Small intestine (tissue), 7 donors: ENCODE measurements at regions not wholly inside any gene's neighbourhood (a gene's known extent, or its start where the extent isn't known, plus 50 kb on each side); places are given as distances from the start of the nearest gene placed in this dataset.
A peak's percentile ranks its signal among the peaks of the same experiment; 100 is the strongest.
"Not testable (repeated sequence)": the region's sequence is repeated elsewhere in the genome, so short reads cannot be mapped to it uniquely, and the experiment has no call there.

Experiments used
- DNase-seq, 2 donors: peaks; one replicate each; pipeline versions ENCODE4 v3.0.0 to v3.0.0-alpha.2; 2013
- FAIRE-seq: peaks from 2 replicates; lab custom pipeline; 2012; peaks lifted over from hg19 to GRCh38; lab: Jason Lieb, UNC
- H3K27ac ChIP-seq, 3 donors: one replicate each; pipeline ENCODE4 v1.5.1; 2013; ENCODE audit warnings: low read length in 2 of 3, mild to moderate bottlenecking in 2 of 3, control low read depth in 1 of 3, inconsistent platforms in 1 of 3, low read depth in 1 of 3, moderate library complexity in 1 of 3
- H3K27me3 ChIP-seq, 3 donors: one replicate each; pipeline ENCODE4 v1.6.1; 2013; ENCODE audit warnings: low read length in 3 of 3, inconsistent platforms in 1 of 3; ENCODE audit not compliant: control insufficient read depth in 3 of 3, insufficient read depth in 3 of 3
- H3K36me3 ChIP-seq, 3 donors: one replicate each; pipeline ENCODE4 v1.6.1; 2013; ENCODE audit warnings: low read length in 3 of 3, inconsistent platforms in 1 of 3, low read depth in 1 of 3, mild to moderate bottlenecking in 1 of 3, moderate library complexity in 1 of 3; ENCODE audit not compliant: control insufficient read depth in 3 of 3, insufficient read depth in 2 of 3
- H3K4me1 ChIP-seq, 3 donors: one replicate each; pipeline ENCODE4 v1.6.1; 2013; ENCODE audit warnings: low read length in 2 of 3, inconsistent platforms in 1 of 3, low read depth in 1 of 3, mild to moderate bottlenecking in 1 of 3, moderate library complexity in 1 of 3; ENCODE audit not compliant: control insufficient read depth in 3 of 3, insufficient read depth in 2 of 3
- H3K4me3 ChIP-seq, 3 donors: one replicate each; pipeline ENCODE4 v1.5.1; 2013; ENCODE audit warnings: low read length in 3 of 3, control low read depth in 1 of 3, inconsistent platforms in 1 of 3, low read depth in 1 of 3, mild to moderate bottlenecking in 1 of 3, moderate library complexity in 1 of 3
- H3K9me3 ChIP-seq, 2 donors: one replicate each; pipeline ENCODE4 v1.6.1; 2013; ENCODE audit warnings: low read depth in 1 of 2, low read length in 1 of 2; ENCODE audit not compliant: control insufficient read depth in 2 of 2, insufficient read depth in 1 of 2
- WGBS, 3 donors: extraction: QIAGEN DNeasy Blood & Tissue Kit; methylation state at CpG; one replicate each; pipeline ENCODE4 v1.1.7; 2013; 5-methylcytosine and 5-hydroxymethylcytosine counted together
- donor health status: healthy with polysubstance abuse.
- donor health status: control.
- donor health status: control.
- donor health status: Bipolar disorder and iron deficiency.
- donor health status: healthy.

DNA sequence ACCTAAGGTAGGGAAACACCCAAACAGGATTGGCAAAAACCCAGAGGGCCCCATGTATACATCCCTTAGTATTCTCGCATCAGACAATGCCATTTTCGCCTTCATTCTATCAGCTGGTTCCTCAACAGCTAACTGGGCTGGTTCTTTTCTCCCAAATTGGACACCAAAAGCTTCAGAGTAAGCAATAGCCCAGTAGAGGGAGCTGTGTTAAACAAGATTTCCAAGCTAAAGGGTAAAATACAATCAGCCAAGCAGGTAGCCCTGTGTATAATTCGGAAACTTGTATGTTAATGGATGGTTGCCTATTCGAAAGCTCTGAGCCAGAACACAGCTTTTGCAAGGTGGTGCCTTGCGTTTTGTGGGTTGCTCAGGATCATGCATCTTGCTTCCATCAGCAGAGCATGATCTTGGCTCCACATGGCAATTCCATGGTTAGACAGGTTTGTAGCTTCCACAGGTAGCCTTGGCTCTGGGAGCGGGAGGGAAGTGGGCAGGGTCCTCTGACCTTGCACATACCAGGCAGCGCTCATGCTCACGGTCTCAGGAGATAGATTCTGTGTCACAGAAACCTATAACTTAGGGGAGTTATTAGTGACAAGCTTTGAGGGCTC lies 115.2 kb upstream of the LNX1 start:
- peak; percentile 40 to 44 for DNase-seq
- no peak overlapping the region for H3K4me3 ChIP-seq
- 64 to 73% (median 69%) methylated on average over 8 of the region's 8 CpGs for WGBS, 3 donors
- H3K9me3 ChIP-seq: no peaks in the 10 kb centered on the region
- H3K36me3 ChIP-seq: no peaks in the 10 kb centered on the region
- peaks cover 0 to 13% (median 3%) of the 10 kb centered on the region in 3 donors for H3K4me1 ChIP-seq
- peaks cover 0 to 3% (median 0%) of the 10 kb centered on the region in 3 donors for H3K27me3 ChIP-seq
- no peak overlapping the region for H3K27ac ChIP-seq
- FAIRE-seq: no peak

GRCh38 chr4:53705972-53706371 lies 114.7 kb upstream of the LNX1 start:
- peak overlapping the region in 1 of 3 donors; percentile 24 for H3K27ac ChIP-seq
- H3K4me1 ChIP-seq: peaks cover 0 to 13% (median 3%) of the 10 kb centered on the region in 3 donors
- H3K9me3 ChIP-seq: no peaks in the 10 kb centered on the region
- H3K4me3 ChIP-seq: no peak overlapping the region
- peaks cover 0 to 3% (median 0%) of the 10 kb centered on the region in 3 donors for H3K27me3 ChIP-seq
- DNase-seq (no peak), FAIRE-seq (no peak)
- no peaks in the 10 kb centered on the region for H3K36me3 ChIP-seq
- 46 to 60% (median 48%) methylated on average over 4 of the region's 4 CpGs for WGBS, 3 donors

GRCh38 chr4:53705151-53705764 lies 114.0 kb upstream of the LNX1 start:
- H3K4me1 ChIP-seq: peaks cover 0 to 13% (median 3%) of the 10 kb centered on the region in 3 donors
- H3K4me3 ChIP-seq: no peak overlapping the region
- WGBS, 3 donors: 62 to 86% (median 77%) methylated on average over 3 of the region's 3 CpGs
- no peak overlapping the region for H3K27ac ChIP-seq
- peaks cover 0 to 3% (median 0%) of the 10 kb centered on the region in 3 donors for H3K27me3 ChIP-seq
- H3K9me3 ChIP-seq: peaks cover 0 to 3% of the 10 kb centered on the region in 2 donors
- DNase-seq (no peak), FAIRE-seq (no peak)
- H3K36me3 ChIP-seq: no peaks in the 10 kb centered on the region

GRCh38 chr4:53704329-53704728 lies 113.0 kb upstream of the LNX1 start:
- Histone ChIP-seq H3K27me3 (peaks cover 0 to 3% (median 0%) of the 10 kb centered on the region in 3 donors), H3K36me3 (no peaks in the 10 kb centered on the region), H3K4me3 (no peak overlapping the region), H3K9me3 (peaks cover 0 to 6% of the 10 kb centered on the region in 2 donors), H3K27ac (no peak overlapping the region), H3K4me1 (peaks cover 0 to 13% (median 3%) of the 10 kb centered on the region in 3 donors)
- DNase-seq (no peak), FAIRE-seq (no peak)
- WGBS, 3 donors: 85 to 94% (median 88%) methylated on average over 2 of the region's 2 CpGs

DNA sequence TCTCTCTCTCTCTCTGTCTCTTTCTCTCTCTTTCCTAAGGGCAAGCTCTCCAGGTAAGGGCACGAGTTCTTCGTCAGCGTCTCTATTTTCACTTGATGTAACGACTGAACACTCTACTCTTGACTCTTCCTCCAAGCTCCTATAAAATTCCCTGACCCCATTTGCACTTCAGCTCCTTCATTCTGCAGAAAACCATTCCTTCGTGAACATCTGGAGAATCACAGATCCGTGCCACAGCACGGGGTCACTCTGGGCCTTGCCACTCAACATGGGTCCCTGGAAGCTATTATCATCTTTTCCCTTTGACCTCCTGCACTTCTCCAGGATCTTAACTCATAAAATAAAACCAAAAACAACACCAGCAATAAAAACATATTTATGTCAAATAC lies 112.0 kb upstream of the LNX1 start:
- Histone ChIP-seq H3K9me3 (peaks cover 0 to 6% of the 10 kb centered on the region in 2 donors), H3K4me3 (no peak overlapping the region), H3K36me3 (no peaks in the 10 kb centered on the region), H3K4me1 (peaks cover 0 to 13% (median 3%) of the 10 kb centered on the region in 3 donors), H3K27ac (peak overlapping the region in 2 of 3 donors; percentile 29 to 85), H3K27me3 (peaks cover 0 to 3% (median 0%) of the 10 kb centered on the region in 3 donors)
- DNase-seq (no peak), FAIRE-seq (no peak)
- WGBS, 3 donors: 58 to 78% (median 75%) methylated on average over 7 of the region's 7 CpGs

DNA sequence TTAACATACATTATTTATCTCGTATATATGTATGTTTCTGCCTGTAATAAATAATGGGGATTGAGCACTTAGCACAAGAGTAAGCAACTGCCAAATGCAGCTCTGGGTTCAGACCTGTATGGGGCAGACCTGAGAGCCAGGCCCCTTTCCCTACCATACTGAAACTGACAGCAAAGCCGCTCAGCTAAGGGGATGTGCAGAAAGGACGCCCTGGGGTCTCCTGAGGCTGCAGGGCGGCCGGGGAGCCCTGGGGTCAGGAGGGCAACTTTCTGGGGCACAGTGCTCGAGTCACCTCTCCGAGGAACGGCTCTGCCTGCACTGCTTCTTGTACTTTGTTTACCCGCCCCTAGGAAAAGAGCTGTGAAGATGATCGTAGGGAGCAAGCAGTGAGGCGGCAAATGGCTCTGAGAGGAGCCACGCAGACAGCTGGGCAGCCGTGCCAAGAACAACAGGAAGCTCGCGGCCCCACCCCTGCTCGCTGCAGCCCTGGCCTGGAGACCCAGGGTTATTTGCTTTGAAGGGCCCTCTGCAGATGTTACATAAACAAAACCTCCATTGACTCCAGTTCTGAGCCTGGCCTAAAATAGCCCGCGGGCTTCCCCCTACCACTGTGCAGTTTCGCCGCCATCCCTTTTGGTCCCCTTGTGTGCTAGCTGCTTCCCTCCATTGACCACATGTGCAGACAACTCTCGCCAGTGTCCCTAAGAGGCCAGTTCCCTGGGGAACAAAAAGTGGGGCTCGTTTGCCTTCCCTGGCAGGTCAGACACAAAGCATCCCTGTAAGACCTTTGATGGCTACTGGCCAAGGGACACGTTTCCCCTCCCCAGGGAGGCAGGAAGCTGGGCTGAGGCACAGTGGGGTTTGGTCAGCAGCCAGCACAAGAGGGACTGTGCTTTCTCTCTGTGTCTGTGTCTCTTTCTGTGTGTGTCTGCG lies 111.3 kb upstream of the LNX1 start:
- peaks cover 0 to 6% of the 10 kb centered on the region in 2 donors for H3K9me3 ChIP-seq
- DNase-seq (peak; percentile 58 to 59), FAIRE-seq (no peak)
- H3K4me1 ChIP-seq: peaks cover 0 to 13% (median 3%) of the 10 kb centered on the region in 3 donors
- H3K36me3 ChIP-seq: no peaks in the 10 kb centered on the region
- H3K27ac ChIP-seq: peak overlapping the region in 2 of 3 donors; percentile 29 to 86
- H3K27me3 ChIP-seq: peaks cover 0 to 3% (median 0%) of the 10 kb centered on the region in 3 donors
- 8 to 13% (median 9%) methylated on average over 24 of the region's 24 CpGs for whole genome bisulfite sequencing, 3 donors
- peak overlapping the region in 2 of 3 donors; percentile 8 to 11 for H3K4me3 ChIP-seq

GRCh38 chr4:53701260-53701659 lies 110.0 kb upstream of the LNX1 start:
- not testable (repeated sequence) for H3K36me3 ChIP-seq, H3K4me3 ChIP-seq, H3K27ac ChIP-seq, H3K27me3 ChIP-seq, DNase-seq, FAIRE-seq, H3K9me3 ChIP-seq
- 88 to 92% (median 89%) methylated on average over 6 of the region's 6 CpGs for WGBS, 3 donors
- H3K4me1 ChIP-seq: peaks cover 0 to 13% (median 3%) of the 10 kb centered on the region in 3 donors

DNA sequence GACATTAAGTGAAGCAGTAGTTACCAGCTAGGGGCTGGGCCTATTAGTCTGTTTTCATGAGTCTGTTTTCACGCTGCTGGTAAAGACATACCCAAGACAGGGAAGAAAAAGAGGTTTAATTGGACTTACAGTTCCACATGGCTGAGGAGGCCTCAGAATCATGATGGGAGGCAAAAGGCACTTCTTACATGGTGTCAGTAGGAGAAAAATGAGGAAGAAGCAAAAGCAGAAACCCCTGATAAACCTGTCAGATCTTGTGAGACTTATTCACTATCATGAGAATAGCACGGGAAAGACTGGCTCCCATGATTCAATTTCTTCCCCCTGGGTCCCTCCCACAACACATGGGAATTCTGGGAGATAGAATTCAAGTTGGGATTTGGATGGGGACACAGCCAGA lies 108.0 kb upstream of the LNX1 start:
- not testable (repeated sequence) for DNase-seq, H3K27me3 ChIP-seq, H3K4me3 ChIP-seq, FAIRE-seq, H3K27ac ChIP-seq, H3K36me3 ChIP-seq, H3K9me3 ChIP-seq
- WGBS, 3 donors: 69 to 97% (median 83%) methylated on average over 2 of the region's 2 CpGs
- peaks cover 0 to 13% (median 3%) of the 10 kb centered on the region in 3 donors for H3K4me1 ChIP-seq
